SU-DHL-6 (cell line): ENCODE measurements at regions not wholly inside any gene's neighbourhood (a gene's known extent, or its start where the extent isn't known, plus 50 kb on each side); places are given as distances from the start of the nearest gene placed in this dataset.

Experiments used
- CTCF ChIP-seq: fragments of 200-600 bp; sonication (generic); IDR thresholded peaks from one replicate; pipeline ENCODE4 v1.5.1; 2017; ENCODE audit warnings: antibody characterized with exemption, mild to moderate bottlenecking, low read length, moderate library complexity; ENCODE audit not compliant: insufficient read depth, poor library complexity, severe bottlenecking
- EZH2phosphoT487 ChIP-seq: fragments of 200-600 bp; sonication (generic), shearing (Covaris generic); conservative IDR thresholded peaks from 2 replicates; pipeline ENCODE4 v1.6.1; 2018; ENCODE audit warnings: mild to moderate bottlenecking, antibody characterized with exemption, low read length, moderate library complexity, mixed read lengths

GRCh38 chr3:194287374-194287773 is 63.8 kb downstream of the CPN2 start:
- TF ChIP-seq CTCF: no peak
- no peak for TF ChIP-seq EZH2phosphoT487
